Renal pelvis (tissue), 1 donor: ENCODE measurements at regions not wholly inside any gene's neighbourhood (a gene's known extent, or its start where the extent isn't known, plus 50 kb on each side); places are given as distances from the start of the nearest gene placed in this dataset.
"Not testable (repeated sequence)": the region's sequence is repeated elsewhere in the genome, so short reads cannot be mapped to it uniquely, and the experiment has no call there.

Source experiments
- DNase-seq: peaks from one replicate; pipeline ENCODE4 v3.0.0-alpha.2; 2013

DNA sequence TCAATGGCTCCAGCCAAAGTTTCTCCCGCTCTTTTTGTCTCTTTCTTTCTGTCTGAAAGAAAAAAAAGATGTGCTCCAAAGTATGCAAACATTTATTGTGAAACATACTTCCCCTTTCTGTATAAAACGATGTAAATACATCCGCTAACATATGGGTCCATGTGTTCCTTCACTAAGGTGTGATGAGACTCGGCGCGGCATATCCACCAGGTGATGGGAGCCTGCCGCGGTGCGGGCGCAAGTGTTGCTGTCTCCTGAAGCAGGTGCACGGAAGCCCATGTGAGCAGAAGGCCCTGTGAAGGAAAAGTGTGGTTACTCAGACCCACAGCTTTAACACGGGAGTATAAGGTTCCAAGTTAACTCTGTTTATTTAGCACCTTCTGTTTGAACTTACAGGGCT is 466.6 kb upstream of the C1orf87 start:
- no peak for DNase-seq

DNA sequence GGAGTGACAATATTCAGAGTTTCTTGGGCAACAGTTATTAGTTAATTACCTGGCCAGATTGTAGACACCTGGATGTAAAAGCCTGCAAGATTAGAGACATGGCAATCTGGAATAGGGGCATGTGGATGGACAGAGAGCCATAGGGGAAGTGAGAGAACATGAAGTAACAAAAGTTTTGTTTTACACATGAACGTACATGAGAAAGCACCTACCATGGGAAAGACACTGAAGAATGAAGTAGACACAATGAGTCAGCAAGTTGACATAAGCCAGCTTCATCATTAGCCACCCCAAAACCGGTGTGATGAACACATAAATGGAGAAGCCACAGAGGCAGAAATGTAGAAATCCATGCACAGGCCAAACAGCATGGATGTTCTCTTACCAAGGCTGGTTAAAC is 462.1 kb upstream of the C1orf87 start:
- no peak for DNase-seq

DNA sequence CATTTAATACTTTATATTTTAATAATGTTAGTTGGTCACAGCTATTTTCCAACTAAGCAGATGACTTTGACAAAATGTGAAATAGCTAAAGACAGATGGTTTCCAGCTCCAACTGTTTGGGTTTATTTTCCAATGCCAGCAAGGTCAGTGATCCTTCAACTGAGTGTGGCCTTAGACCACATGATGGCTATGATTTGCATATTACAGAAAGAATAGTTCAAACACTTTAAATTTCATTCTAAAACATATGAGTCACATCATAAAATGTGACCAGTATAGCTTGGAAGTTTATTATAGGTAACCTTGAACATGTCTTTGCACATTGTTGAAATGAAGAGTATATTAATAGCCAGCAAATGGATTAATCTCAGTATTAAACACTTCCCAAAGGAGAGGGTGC is 454.0 kb upstream of the C1orf87 start:
- DNase-seq = no peak

DNA sequence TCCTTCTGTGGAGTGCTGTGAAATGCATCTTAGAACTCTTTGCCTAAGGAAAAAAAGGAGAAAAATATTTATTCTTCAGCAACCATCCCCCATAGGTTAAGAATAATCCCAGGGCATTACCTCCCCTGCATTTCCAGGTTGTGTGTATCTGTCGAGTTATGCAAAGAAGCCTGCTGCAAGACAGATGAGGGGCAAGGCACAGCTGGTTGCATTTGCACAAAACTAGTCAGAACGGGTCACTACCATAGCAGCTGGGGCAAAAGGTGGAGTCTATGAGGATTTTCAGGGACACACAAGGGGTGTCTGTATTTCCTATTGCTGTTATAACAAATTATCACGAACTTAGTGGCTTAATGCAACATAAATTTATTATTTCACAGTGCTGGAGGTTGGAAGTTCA is 443.4 kb upstream of the C1orf87 start:
- DNase-seq = no peak

DNA sequence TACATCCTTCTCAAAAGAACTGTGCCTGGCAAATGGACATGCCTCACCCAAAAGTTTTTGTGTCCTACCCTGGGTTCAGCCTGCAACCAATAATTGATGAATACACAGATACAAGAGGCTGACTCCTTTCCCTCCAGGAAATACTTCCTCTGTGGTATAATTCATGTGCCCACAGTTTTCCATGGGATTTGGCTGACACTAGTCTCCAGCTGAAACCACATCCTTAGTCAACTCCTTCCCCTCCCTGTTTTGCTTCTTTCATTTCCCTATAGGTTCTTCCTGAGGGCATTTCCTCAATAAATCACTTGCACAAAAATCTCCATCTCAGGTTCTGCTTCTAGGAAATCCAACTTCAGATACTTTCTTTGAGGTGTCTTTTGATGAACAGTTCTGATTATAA is 436.6 kb upstream of the C1orf87 start:
- no peak for DNase-seq

DNA sequence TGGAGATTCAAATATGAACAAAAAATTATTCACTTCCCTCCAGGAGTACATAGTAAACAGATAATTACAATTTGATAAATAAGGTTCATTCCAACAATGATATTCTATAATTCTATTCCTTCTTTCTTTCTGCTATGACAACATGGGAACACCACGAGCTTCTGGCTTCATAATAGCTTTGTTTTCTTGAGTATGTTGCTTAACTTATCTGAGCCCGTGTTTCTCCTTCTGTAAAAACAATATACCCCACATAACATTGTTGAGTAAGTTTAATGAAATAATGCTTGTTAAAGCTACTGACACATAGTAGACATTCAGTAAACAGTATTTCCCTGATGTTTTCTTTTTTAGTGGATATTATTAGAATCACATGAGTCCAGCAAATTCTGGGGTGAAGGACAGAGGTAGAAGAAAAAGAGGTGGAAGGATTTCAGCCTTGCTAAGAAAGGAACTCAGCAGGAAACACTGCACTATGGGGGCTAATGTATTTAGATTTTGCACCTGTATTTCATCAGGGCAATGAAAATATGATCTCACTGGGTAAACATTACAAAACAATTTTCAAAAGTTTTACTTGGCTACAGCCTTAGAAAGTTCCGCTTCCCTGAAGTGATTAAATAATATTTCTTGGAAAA is 430.8 kb upstream of the C1orf87 start:
- DNase-seq = no peak

DNA sequence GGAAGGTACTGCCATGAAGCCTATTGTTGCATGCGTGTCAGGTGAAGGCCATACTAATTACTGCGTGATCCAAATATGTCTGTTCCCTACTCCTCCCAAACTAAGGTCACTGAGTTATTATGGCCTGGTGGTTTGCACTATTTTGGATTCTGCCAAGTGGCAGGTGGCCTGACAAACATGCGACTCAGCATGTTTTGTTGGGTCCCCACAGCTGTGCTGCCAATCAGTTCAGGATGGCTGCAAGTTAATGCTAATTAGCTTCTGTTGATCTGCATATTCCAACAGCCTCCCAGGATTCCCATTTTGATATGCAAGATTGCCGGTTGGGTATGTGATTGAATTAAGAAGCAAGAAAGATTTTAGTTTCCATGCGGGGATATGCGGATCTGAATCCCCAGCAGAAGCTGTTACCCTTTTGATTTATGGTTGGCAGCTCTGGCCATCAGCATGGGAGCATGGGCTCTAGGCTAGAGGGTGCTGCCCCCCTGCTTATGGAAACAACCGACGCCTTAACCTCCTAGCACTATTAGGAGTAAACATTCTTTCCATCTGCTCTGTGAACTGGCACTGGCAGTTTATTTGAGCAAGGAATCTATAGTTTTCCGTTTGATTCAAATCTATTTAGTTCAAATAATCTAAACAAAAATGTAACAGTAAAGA is 429.8 kb upstream of the C1orf87 start:
- DNase-seq = no peak

DNA sequence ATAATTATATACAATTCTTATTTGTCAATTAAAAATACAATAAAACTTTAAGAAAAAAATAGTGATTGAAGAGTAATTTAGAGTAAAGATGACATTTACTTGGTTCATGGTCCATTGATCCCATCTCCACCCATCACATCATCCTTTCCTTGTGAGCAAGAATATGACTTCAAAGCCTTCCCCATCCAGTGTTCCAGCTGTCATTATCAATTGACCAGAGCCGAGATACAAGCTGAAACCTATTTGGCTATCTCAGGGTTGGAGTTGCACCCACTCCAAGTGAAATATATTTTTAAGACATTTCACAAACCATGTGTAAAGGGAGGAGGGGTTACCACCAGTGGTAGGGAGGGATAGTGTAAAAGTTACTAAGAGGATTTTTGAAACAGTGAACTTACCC is 428.9 kb upstream of the C1orf87 start:
- no peak for DNase-seq

DNA sequence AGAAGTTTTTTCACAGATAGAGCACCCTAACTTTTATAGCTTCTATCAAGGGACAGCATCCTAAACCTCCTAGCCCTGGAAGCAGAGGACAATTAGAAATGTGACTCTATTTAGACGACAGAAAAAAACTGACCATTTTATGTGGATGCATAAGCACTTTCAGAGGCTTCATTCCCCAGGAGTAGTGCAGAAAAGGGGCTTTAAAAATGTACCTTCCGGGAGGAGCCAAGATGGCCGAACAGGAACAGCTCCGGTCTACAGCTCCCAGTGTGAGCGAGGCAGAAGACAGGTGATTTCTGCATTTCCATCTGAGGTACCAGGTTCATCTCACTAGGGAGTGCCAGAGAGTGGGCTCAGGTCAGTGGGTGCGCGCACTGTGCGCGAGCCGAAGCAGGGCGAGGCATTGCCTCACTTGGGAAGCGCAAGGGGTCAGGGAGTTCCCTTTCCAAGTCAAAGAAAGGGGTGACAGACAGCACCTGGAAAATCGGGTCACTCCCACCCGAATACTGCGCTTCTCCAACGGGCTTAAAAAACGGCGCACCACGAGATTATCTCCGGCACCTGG is 416.4 kb upstream of the C1orf87 start:
- DNase-seq = not testable (repeated sequence)

DNA sequence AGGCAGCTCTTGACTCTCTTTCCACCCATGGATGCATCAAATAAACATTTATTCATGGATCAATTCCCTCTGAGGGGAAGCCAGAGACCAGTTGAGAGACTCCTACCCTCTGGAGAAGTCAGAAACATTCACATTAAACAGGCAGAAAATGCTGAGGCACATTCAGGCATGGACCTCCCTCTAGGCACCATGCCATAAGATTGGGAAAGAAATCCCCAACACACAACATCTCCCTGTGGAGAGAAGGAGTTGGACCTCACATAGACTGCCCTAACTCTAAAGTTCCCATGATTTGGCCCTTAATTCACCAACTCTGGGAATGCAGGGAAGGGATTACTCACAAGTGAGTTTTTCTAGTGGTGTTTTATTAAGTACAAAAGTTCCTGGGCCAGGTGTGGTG is 415.3 kb upstream of the C1orf87 start:
- no peak for DNase-seq

DNA sequence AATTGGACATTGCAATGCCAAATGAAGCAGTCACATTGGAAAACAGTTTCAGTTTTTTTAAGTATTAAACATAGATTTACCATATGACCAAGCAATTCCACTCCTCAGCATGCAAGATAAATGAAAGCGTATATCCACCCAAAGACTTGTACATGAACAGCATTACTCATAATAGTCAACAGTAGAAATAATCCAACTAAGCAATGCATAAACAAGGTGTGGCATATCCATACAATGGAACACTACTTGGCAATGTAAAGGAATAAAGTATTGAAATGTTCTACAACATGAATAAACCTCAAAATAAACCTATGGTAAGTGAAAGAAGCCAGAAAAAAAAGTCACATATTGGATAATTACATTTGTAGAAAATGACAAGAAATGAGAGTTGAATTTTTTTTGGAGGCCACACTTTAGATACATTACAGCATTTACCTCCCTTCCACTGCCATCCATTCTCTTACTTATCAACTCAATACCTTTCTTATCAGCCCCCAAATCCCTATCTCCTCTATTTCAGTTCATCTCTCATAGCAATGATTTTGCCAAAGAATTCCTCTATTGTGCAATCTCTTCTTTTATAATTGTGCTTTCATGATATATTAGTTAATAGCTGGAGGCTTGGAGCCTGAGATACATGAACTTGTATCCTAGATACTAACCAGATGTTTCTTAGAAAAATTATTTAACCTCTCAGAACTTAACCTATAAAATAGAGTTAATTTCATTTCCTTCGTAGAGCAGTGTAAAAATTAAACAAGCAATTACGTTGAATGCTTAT is 414.2 kb upstream of the C1orf87 start:
- DNase-seq = no peak

DNA sequence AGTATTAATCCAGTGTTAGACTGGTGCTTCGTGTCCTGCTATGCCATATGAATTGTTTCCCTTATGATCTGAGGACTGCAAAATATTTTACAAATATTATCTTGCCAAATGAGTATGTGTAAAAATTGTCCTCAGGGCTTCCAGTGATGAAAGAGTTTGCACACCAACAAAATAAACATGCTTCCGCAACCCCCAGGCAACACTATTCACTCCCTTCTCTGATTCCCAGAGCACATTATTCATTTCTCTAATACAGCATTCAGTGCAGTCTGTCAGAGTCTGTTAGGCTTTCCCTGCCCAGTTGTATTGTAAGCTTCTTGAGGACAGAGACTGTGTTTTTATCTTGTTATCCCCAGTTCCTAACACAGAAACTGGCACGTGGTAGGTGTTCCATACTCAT is 409.9 kb upstream of the C1orf87 start:
- DNase-seq = no peak

DNA sequence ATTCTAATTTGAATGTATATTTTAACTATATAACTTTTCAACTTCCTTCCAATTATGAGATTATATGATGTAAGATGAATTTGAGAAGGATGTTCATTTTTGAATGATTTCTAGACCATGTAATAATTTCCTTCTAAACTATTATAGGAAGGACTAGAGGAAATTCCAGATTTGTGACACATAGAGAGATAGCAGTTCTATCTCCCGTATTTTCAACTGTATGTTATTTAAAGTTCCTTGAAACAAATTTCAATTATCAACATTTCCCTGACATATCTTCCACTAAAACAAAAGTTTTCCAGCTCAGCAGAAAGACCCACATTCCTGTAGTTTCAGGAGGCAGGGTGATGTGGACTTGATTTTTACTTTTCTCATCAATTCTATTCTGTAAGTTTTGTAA is 396.7 kb upstream of the C1orf87 start:
- DNase-seq = no peak

DNA sequence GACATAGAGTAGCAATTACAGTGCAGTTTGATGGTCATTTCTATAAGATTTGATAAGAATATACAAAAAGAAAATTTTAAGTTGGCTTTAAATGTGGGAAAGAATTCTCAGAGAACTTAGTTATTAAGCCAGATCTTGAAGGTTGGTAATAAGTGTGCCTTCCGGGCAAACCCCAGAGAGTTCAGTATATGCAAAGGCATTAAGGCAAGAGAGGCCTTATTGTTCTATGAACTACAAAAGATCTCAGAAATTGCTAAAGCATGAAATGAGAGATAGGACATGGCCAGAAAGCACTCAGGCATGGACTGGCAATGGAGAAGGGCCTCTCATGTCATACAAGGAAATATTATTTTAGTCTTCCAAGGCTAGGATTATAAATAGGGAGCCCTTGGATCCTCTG is 390.2 kb upstream of the C1orf87 start:
- DNase-seq = no peak

DNA sequence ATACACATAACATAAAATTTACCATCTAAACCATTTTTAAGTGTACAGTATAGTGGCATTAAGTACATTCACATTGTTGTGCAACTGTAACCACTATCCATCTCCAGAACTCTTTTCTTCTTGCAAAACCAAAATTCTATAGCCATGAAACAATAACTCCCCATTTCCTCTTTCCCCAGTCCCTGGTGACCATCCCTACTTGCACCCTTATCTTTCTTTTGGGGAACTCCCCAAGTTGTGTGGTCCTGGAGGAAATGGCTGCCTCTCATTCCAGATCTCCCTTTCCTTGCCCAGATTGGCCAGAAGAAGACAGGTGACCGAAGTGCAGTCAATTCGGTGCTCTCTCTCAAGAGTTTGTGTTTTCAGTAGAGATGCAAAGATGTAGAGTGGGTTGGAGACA is 389.6 kb upstream of the C1orf87 start:
- DNase-seq = no peak

DNA sequence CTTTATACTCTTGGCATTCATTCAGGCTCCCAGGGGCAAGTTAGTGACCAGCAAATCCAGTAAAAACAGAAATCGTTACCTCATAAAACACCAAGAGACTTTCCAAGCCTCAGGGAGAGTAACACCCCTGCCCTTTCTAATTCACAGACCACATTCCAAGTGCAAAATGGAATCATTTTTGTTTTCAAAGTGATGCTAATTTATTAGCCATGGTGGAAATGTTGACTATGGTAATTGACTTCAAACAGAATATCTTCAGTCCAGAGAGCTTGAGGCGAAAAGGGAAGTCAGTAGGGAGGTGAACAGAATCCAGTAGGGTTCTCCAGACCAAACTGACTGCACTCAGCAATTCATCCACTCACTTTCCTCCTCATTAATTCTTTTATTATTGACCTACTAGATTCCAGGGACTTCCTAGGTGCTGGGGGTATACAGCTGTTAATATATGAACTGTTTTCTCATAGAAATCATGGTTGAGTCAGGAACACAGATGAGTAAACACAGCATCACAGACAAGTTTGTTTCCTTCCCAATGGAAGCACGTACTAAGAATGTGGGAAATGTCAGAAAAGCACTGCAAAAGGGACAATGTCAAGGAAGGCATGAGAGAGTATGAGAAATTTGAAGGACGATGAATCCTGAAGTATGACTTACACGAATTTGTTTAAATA is 388.5 kb upstream of the C1orf87 start:
- no peak for DNase-seq

DNA sequence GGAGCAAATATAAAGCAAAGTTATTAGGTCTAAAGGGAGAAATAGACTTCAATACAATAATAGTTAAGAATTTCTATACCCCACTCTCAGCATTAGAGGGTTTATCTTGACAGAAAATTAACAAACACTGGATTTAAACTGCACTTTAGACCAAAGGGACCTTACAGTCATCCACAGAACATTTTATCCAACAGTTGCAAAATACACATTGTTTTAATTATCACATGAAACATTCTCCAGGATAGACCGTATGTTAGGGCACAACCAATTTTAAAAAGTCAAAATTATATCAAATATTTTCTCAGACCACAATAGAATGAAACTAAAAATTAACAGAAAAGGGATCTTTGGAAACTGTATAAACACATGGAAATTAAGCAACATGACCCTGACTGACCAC is 384.5 kb upstream of the C1orf87 start:
- DNase-seq = no peak

DNA sequence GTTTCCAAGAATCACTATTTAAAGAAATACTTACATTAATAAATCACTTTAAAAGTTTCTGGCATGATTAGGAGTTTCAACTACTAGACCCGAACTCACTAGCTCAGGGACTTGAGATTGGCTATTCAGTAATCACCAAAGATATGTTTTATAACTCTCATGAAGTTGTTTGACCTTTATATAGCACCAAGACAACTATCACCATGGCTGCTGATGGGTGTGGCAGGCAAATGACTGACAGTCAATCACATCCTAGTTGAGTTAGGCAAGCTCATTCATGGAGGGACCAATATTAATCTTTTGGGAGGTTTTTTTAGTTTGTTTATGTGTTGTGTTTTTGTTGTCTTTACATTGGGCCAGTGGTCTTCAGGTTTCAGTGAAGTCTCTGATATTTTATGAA is 376.3 kb upstream of the C1orf87 start:
- no peak for DNase-seq

DNA sequence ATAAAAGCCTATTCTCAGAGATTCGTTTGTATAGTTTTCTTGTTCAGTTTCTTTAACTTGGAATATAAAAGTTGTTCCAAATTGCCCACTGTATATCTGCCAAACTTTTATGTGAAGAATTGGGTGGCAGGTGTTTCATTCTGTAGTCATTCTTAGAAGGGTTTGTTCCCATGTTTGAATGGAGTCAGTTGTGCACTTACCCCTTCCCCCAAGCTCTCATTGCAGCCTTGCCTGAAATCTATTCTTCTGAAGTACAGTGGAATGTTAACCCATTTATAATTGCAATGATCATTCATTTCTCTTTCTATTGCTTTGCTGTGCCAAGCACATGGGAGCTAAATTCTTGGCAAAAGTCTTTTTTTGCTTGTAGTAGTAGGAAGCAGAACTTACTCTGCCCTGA is 375.3 kb upstream of the C1orf87 start:
- no peak for DNase-seq

DNA sequence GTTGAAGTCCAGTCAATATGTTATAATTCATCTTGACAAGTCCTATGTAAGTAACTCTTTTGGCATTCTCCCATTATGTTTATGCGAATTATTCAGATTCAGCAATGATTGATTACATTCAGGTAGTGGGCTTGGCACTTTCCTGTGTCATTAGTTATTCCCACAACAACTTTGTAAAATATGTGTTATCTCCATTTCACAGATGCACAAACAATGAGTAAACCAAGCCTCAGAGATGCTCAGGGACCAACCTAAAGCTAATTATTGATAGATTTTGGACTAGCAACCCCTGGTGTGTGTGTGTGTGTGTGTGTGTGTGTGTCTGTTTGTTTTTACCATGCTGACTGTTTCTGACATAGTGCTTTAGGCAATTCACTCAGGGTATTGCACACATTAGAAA is 371.1 kb upstream of the C1orf87 start:
- no peak for DNase-seq

DNA sequence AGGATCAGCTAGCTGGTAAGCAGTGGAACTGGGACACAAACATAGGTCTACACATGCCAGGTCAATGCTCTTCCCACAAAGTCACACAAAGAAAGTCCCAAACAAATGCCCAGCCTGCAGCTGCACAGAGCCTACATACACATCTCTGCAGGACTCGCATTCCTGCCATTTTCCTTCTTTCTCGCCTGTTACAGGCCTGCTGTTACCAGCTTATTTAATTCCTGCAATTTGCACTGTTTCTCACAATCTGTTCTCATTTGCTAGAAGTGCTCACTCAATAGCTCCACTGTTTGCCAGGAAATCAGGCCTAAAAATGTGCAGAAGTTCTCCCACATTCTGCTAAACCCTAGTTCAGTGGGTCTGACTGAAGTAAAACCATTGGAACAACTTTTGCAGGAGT is 362.6 kb upstream of the C1orf87 start:
- no peak for DNase-seq

DNA sequence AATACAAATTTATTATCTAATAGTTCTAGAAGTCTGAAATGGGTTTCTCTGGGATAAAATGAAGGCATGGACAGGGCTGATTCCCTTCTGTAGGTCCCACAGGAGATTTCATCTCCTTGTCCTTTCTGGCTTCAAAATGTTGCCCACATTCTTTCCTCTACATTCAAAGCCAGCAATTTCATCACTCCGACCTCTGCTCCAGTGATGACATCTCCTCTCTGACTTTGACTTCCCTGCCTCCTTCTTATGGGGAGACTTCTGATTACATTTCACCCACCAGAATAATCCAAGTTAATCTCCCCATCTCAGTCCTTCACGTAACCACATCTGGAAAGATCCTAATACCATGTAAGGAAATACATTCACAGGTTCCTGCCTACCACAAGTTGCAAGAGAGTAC is 358.0 kb upstream of the C1orf87 start:
- no peak for DNase-seq

DNA sequence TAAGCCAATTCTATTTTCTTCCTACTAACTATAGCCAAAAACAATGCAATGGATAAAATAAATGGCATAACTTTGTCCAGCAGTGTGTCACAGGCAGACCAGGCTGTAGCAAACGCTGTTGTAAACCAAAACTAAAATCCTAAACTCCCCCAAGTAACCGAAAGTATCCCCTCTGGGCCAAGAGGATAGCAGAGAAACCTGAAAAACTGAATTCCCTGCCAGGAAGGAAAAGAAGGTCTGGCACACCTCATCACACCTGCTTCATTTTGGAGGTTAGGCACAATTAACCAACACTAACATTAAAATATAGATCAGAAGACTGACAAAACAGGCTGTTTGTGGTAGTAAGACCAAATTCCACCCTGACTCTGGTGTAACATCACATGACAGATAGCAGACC is 356.8 kb upstream of the C1orf87 start:
- DNase-seq = no peak
